Right atrium auricular region (tissue), 2 donors: ENCODE measurements at regions not wholly inside any gene's neighbourhood (a gene's known extent, or its start where the extent isn't known, plus 50 kb on each side); places are given as distances from the start of the nearest gene placed in this dataset.

Experiments
- DNase-seq: peaks from one replicate; pipeline ENCODE4 v3.0.0-alpha.2; 2019; ENCODE audit warnings: low spot score
- H3K27ac ChIP-seq, 2 donors: fragments of 200-600 bp; sonication (generic); 1 replicate in 1 of 2; 2 replicates in 1 of 2; pipeline ENCODE4 v1.5.1; 2016 to 2019
- H3K27me3 ChIP-seq, 2 donors: fragments of 200-600 bp; sonication (generic); one replicate each; pipeline versions ENCODE4 v1.5.1 to v1.6.0; 2017 to 2019
- H3K36me3 ChIP-seq: fragments of 200-600 bp; sonication (generic); one replicate; pipeline ENCODE4 v1.5.1; 2016
- H3K4me1 ChIP-seq, 2 donors: fragments of 200-600 bp; sonication (generic); one replicate each; pipeline versions ENCODE4 v1.5.1 to v1.6.0; 2017 to 2019
- H3K4me3 ChIP-seq, 2 donors: fragments of 200-600 bp; sonication (generic); 1 replicate in 1 of 2; 2 replicates in 1 of 2; pipeline ENCODE4 v1.5.1; 2017 to 2019; ENCODE audit warnings: mild to moderate bottlenecking in 1 of 2, moderate library complexity in 1 of 2
- H3K9me3 ChIP-seq, 2 donors: fragments of 200-600 bp; sonication (generic); one replicate each; pipeline ENCODE4 v1.5.1; 2019
- CTCF ChIP-seq, 2 donors: fragments of 200-600 bp; sonication (generic); IDR thresholded peaks; one replicate each; pipeline ENCODE4 v1.5.1; 2019; ENCODE audit warnings: antibody characterized with exemption in 2 of 2

GRCh38 chr13:48925001-48925400, 50.7 kb upstream of the FNDC3A start:
- no peaks in the 10 kb centered on the region for H3K36me3 ChIP-seq
- H3K9me3 ChIP-seq: no peaks in the 10 kb centered on the region
- no peak for DNase-seq
- no peak overlapping the region for H3K4me3 ChIP-seq
- TF ChIP-seq CTCF (IDR thresholded peaks at IDR 0.05): no peak
- no peaks in the 10 kb centered on the region for H3K4me1 ChIP-seq
- no peak overlapping the region for H3K27ac ChIP-seq
- H3K27me3 ChIP-seq: no peaks in the 10 kb centered on the region
